ENCODE measurements at regions not wholly inside any gene's neighbourhood (a gene's known extent, or its start where the extent isn't known, plus 50 kb on each side); places are given as distances from the start of the nearest gene placed in this dataset.

GRCh38 chr10:6956562-6956961, 376.5 kb upstream of the PRKCQ start:
- TF ChIP-seq TARDBP (IDR thresholded peaks at IDR 0.05), result no peak
- TF ChIP-seq BHLHE40 (IDR thresholded peaks at IDR 0.05; ENCODE audit: borderline replicate concordance), result no peak
- no peak for TF ChIP-seq NFRKB (IDR thresholded peaks at IDR 0.05)
- TF ChIP-seq L3MBTL2 (conservative IDR thresholded peaks at IDR 0.05), result no peak
- TF ChIP-seq SUZ12 (IDR thresholded peaks at IDR 0.05), result no peak
- no peak for TF ChIP-seq ELF4 (IDR thresholded peaks at IDR 0.05)
- TF ChIP-seq, protein P1, sequence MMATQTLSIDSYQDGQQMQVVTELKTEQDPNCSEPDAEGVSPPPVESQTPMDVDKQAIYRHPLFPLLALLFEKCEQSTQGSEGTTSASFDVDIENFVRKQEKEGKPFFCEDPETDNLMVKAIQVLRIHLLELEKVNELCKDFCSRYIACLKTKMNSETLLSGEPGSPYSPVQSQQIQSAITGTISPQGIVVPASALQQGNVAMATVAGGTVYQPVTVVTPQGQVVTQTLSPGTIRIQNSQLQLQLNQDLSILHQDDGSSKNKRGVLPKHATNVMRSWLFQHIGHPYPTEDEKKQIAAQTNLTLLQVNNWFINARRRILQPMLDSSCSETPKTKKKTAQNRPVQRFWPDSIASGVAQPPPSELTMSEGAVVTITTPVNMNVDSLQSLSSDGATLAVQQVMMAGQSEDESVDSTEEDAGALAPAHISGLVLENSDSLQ (IDR thresholded peaks at IDR 0.05), result no peak
- TF ChIP-seq ZNF384 (IDR thresholded peaks at IDR 0.05), result no peak
- no peak for TF ChIP-seq SP1 (IDR thresholded peaks at IDR 0.05)
- TF ChIP-seq ARNT (IDR thresholded peaks at IDR 0.05), result no peak
- no peak for TF ChIP-seq FOXK2 (IDR thresholded peaks at IDR 0.05)

All from HEK293T (cell line).